A673 (cell line): ENCODE measurements at regions not wholly inside any gene's neighbourhood (a gene's known extent, or its start where the extent isn't known, plus 50 kb on each side); places are given as distances from the start of the nearest gene placed in this dataset.

Experiments used
- BruUV-seq: library from RNA; stranded (reverse); fragments of 400-500 nt; replicated peaks from 2 replicates; lab custom pipeline; 2021; lab: Mats Ljungman, UMichigan
- CTCF ChIA-PET: fragments of 300-600 bp; sonication (Branson Sonifier 250); formaldehyde crosslinking; loops from one replicate; lab custom pipeline; 2022; ENCODE audit warnings: antibody characterized with exemption; lab: Charles Lee
- POLR2A ChIA-PET: fragments of 300-600 bp; sonication (Branson Sonifier 250); formaldehyde crosslinking; loops from one replicate; lab custom pipeline; 2022; ENCODE audit warnings: antibody characterized with exemption; ENCODE audit not compliant: low non-redundant PET; lab: Charles Lee
- DNase-seq: peaks from one replicate; pipeline ENCODE4 v3.0.0-alpha.2; 2015; ENCODE audit warnings: low spot score
- H3K27ac ChIP-seq: fragments of 200-600 bp; sonication (generic); 2 replicates; pipeline ENCODE4 v1.5.1; 2016; ENCODE audit warnings: mixed run types, low read depth, mild to moderate bottlenecking, mixed read lengths, antibody characterized with exemption, low read length; ENCODE audit not compliant: poor library complexity, severe bottlenecking
- H3K27me3 ChIP-seq: fragments of 200-600 bp; sonication (generic); replicated peaks from 2 replicates; pipeline ENCODE4 v1.6.1; 2017; ENCODE audit warnings: mixed run types, low read depth, mild to moderate bottlenecking, mixed read lengths, antibody characterized with exemption, low read length; ENCODE audit not compliant: insufficient read depth, poor library complexity
- H3K36me3 ChIP-seq: fragments of 200-600 bp; sonication (generic); 2 replicates; pipeline ENCODE4 v1.6.1; 2016; ENCODE audit warnings: mixed run types, mild to moderate bottlenecking, mixed read lengths, antibody characterized with exemption, low read length; ENCODE audit not compliant: insufficient read depth, poor library complexity, severe bottlenecking
- H3K4me1 ChIP-seq: fragments of 200-600 bp; sonication (generic); 2 replicates; pipeline ENCODE4 v1.6.1; 2017; ENCODE audit warnings: mixed run types, mild to moderate bottlenecking, mixed read lengths, antibody characterized with exemption, low read length; ENCODE audit not compliant: insufficient read depth, poor library complexity, severe bottlenecking
- H3K4me3 ChIP-seq: fragments of 200-600 bp; sonication (generic); 2 replicates; pipeline ENCODE4 v1.5.1; 2016; ENCODE audit warnings: low read depth, mixed run types, mild to moderate bottlenecking, mixed read lengths, low read length; ENCODE audit not compliant: poor library complexity, severe bottlenecking
- H3K9me3 ChIP-seq: fragments of 200-600 bp; sonication (generic); 2 replicates; pipeline ENCODE4 v1.6.1; 2016; ENCODE audit warnings: mixed run types, low read depth, mild to moderate bottlenecking, mixed read lengths, antibody characterized with exemption, low read length; ENCODE audit not compliant: poor library complexity, severe bottlenecking
- CTCF ChIP-seq: fragments of 300-800, 200-600 bp; sonication (generic); conservative IDR thresholded peaks from 2 replicates; pipeline ENCODE4 v1.5.1; 2017; ENCODE audit warnings: low read depth, mild to moderate bottlenecking, antibody characterized with exemption, low read length, moderate library complexity, mixed read lengths
- EZH2 ChIP-seq: fragments of 200-600 bp; sonication (generic); IDR thresholded peaks from 2 replicates; pipeline ENCODE4 v1.6.1; 2017; ENCODE audit warnings: borderline replicate concordance, low read depth, mild to moderate bottlenecking, mixed read lengths, antibody characterized with exemption, low read length; ENCODE audit not compliant: poor library complexity, severe bottlenecking
- intact Hi-C: fragments of 100-400 bp; cut with micrococcal nuclease; formaldehyde crosslinking; loops from one replicate; pipeline ENCODE4 v1.10.0; 2022; ENCODE audit not compliant: unreplicated experiment

DNA sequence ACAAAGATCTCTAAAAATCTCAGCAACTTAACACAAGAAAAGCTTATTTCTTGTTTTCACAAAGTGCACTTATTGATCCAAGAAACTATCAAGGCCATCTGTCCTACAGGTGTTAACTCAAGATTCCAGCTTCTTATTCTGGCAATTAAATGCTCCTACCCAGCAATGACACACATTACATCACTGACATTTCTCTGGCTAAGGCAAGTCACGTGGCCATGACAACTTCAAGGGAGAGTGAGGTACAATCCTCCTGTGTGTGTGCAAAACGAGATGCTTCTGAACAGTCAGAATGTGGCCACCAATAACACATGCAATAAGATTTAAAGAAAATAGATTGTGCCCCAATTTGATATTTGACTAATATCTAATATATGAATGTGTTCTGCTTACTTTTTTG lies 169.3 kb upstream of the BTBD3 start:
- no peak for DNase-seq
- intact Hi-C loops: no loop called here
- peaks cover 14% of the 10 kb centered on the region for H3K27me3 ChIP-seq
- TF ChIP-seq CTCF (no peak), EZH2 (no peak)
- ChIA-PET POLR2A (no interaction called here), CTCF (no interaction called here)
- BruUV-seq: no TSS peak
- no peaks in the 10 kb centered on the region for H3K4me1 ChIP-seq
- H3K36me3 ChIP-seq: no peaks in the 10 kb centered on the region
- no peak overlapping the region for H3K4me3 ChIP-seq
- H3K9me3 ChIP-seq: no peaks in the 10 kb centered on the region
- H3K27ac ChIP-seq: no peak overlapping the region

GRCh38 chr20:11752336-11752735 lies 165.4 kb upstream of the BTBD3 start:
- Histone ChIP-seq H3K27me3 (no peaks in the 10 kb centered on the region), H3K4me1 (no peaks in the 10 kb centered on the region), H3K36me3 (no peaks in the 10 kb centered on the region), H3K4me3 (no peak overlapping the region), H3K27ac (no peak overlapping the region), H3K9me3 (no peaks in the 10 kb centered on the region)
- TF ChIP-seq EZH2 (no peak), CTCF (no peak)
- intact Hi-C loops: no loop called here
- no TSS peak for BruUV-seq
- DNase-seq: no peak
- CTCF ChIA-PET: no interaction called here
- POLR2A ChIA-PET: no interaction called here

DNA sequence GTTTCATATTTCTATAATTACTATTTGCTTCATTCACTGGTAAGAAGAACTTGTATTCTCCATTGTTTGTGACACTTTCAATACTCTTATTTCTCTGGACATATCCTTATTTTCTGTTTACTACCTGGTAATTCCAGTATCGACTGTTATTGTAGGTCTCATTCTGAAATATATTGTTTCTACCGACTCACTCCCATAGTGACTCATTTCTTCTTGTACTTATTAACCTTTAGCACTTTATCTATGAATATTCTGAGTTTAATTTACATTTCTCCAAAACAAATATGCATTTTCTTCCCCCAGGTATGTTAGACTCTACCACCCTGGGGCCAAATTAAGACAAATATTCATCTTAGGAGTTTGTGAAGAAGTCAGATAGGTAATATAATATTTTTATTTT lies 164.5 kb upstream of the BTBD3 start:
- no TSS peak for BruUV-seq
- intact Hi-C loops: no loop called here
- Histone ChIP-seq H3K9me3 (no peaks in the 10 kb centered on the region), H3K27me3 (no peaks in the 10 kb centered on the region), H3K36me3 (no peaks in the 10 kb centered on the region), H3K4me1 (no peaks in the 10 kb centered on the region), H3K4me3 (no peak overlapping the region), H3K27ac (no peak overlapping the region)
- ChIA-PET CTCF (no interaction called here), POLR2A (no interaction called here)
- no peak for TF ChIP-seq EZH2
- TF ChIP-seq CTCF: no peak
- no peak for DNase-seq
